Adrenal gland (tissue), 9 donors: ENCODE measurements at regions not wholly inside any gene's neighbourhood (a gene's known extent, or its start where the extent isn't known, plus 50 kb on each side); places are given as distances from the start of the nearest gene placed in this dataset.

Experiments
- DNase-seq, 7 donors: peaks; one replicate each; pipeline ENCODE4 v3.0.0-alpha.2; 2019 to 2020
- H3K27ac ChIP-seq, 5 donors: fragments of 200-600 bp; sonication (generic) in 4 of 5; 1 replicate in 3 of 5; 2 replicates in 2 of 5; pipeline versions ENCODE4 v1.5.1 to v1.8.0; 2016 to 2020; ENCODE audit warnings: mild to moderate bottlenecking in 1 of 5
- H3K27me3 ChIP-seq: fragments of 200-600 bp; 2 replicates; pipeline ENCODE4 v1.8.0; 2021
- H3K36me3 ChIP-seq, 2 donors: fragments of 200-600 bp; replicated peaks in 1 of 2; 1 replicate in 1 of 2; 2 replicates in 1 of 2; pipeline versions ENCODE4 v1.5.1 to v1.8.0; 2018 to 2022
- H3K4me1 ChIP-seq, 2 donors: fragments of 200-600 bp; replicated peaks in 1 of 2; 1 replicate in 1 of 2; 2 replicates in 1 of 2; pipeline versions ENCODE4 v1.5.1 to v1.8.0; 2018 to 2021
- H3K4me3 ChIP-seq, 4 donors: fragments of 200-600 bp; sonication (generic) in 3 of 4; one replicate each; pipeline ENCODE4 v1.5.1; 2016 to 2018
- H3K9me3 ChIP-seq, 3 donors: fragments of 200-600 bp; sonication (generic) in 1 of 3; replicated peaks in 1 of 3; 1 replicate in 2 of 3; 2 replicates in 1 of 3; pipeline versions ENCODE4 v1.5.1 to v1.8.0; 2016 to 2021
- CTCF ChIP-seq, 6 experiments: fragments of 450-650 bp in 4 of 6; fragments of 200-600 bp in 2 of 6; sonication (generic) in 1 of 6; IDR thresholded peaks; 1 replicate in 5 of 6; 2 replicates in 1 of 6; pipeline versions ENCODE4 v1.5.1 to v1.8.0; 2016 to 2021; ENCODE audit warnings: antibody characterized with exemption in 6 of 6, mild to moderate bottlenecking in 2 of 6, moderate library complexity in 1 of 6
- POLR2A ChIP-seq, 2 donors: fragments of 450-650 bp; IDR thresholded peaks; one replicate each; pipeline ENCODE4 v1.6.1; 2017; ENCODE audit warnings: antibody characterized with exemption in 2 of 2, mild to moderate bottlenecking in 2 of 2, moderate library complexity in 1 of 2
- WGBS, 4 donors: extraction: QIAGEN DNeasy Blood & Tissue Kit in 2 of 4; methylation state at CpG; one replicate each; pipeline versions ENCODE4 v1.1.5 to v1.1.7; 2013 to 2017; 5-methylcytosine and 5-hydroxymethylcytosine counted together
- intact Hi-C, 2 donors: fragments of 100-400 bp; cut with DNase I; formaldehyde crosslinking; loops; one replicate each; pipeline versions ENCODE4 v1.14.1 to v1.15.0; 2022 to 2023
- small RNA-seq, 2 donors: library from RNA; depleted of rRNA; stranded (forward); fragments of <200 nt; gene quantifications; one replicate each; pipeline ENCODE3, GENCODE V24; 2016
- donor health status: healthy with polysubstance abuse.
- donor health status: Bipolar disorder and iron deficiency.
- donor health status: DM: yes; HTN: yes; CAD: no.
- donor health status: DM: no; HTN: no; CAD: no.
- donor health status: DM: no; HTN: no; CAD: no.

- DNase-seq, result peak in 1 of 7 donors; percentile 21
- intact Hi-C loops, result loop anchor here in 1 of 2 donors (10.0 kb wide), 1 partner anchor 52 kb away; the partner anchor contains the start of gene RREB1
- no peaks in the 10 kb centered on the region for H3K36me3 ChIP-seq
- H3K4me1 ChIP-seq, result peaks cover 17 to 18% of the 10 kb centered on the region in 2 donors
- WGBS, 4 donors, result 38 to 39% (median 39%) methylated on average over 5 of the region's 5 CpGs
- peak overlapping the region in 2 of 4 donors; percentile 65 to 75 for H3K4me3 ChIP-seq
- peak overlapping the region; percentile 8 to 95 (median 90) for H3K27ac ChIP-seq
- no peaks in the 10 kb centered on the region for H3K9me3 ChIP-seq
- TF ChIP-seq CTCF (IDR thresholded peaks at IDR 0.05) (no peak), POLR2A (IDR thresholded peaks at IDR 0.05) (no peak)
- H3K27me3 ChIP-seq, result no peaks in the 10 kb centered on the region
Observed at GRCh38 chr6:7053125-7053774, 54.5 kb upstream of the RREB1 start.

Small RNA genes lying in the stretch of these regions (small RNA-seq; reads per million reads assigned to genes)
- 0 reads per million in 2 donors for gene RN7SL554P
